ENCODE measurements at regions not wholly inside any gene's neighbourhood (a gene's known extent, or its start where the extent isn't known, plus 50 kb on each side); places are given as distances from the start of the nearest gene placed in this dataset.

DNA sequence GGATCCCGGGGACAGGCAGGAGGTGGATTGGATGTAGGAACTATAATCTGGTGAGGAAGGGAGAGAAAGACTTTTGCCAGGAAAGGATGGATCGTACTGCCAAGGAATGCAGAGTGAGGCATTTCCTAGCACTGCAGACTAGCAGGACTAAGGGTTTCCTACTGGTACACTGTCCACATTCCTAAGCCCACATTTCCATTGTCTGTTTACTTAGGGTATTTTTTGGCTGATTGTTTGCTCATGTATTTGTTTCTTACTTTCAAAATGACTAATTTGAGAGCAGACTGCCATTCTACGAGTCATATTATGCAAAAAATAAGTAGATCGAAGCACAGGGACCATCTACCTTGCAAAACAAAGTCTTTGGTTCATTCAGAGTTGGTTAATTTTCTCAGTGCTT, 1029.5 kb upstream of the NR2F2 start:
- no peak for DNase-seq

DNA sequence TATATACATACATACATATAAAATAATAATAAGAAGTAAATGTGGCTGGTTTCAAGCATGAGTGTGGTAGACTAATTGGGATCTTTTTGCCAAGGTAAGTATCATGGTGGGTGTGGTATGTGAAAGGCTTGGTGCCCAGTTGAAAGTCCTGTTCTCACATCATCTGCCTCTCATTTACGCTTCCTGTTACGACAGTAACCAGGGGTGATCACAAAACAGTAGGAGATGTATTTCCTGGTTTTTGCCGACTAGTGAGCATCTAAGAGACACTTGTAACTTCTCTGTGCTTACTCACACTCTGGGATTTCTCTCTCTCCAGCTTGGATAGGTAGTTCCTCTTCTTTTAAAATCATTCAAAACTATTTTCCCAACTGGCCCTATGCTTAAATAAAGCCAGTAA, 1028.3 kb upstream of the NR2F2 start:
- no peak for DNase-seq

DNA sequence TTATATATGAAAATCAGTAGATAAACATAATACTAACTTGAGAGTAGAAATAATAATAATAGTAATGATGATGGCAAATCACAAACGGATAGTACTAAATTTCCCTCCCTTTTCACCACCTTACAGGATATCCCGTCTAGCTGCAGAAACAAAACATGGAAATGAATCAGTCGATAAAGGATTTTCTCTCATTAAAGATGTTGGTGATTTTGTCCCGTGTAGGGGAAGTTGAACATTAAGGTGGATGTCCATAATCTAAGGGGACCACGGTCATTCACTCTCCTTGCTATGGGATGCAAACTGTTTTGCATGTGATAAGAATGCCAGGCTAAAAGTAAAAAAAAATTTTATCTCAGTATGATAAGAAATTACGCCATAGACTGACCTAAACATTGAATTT, 1027.7 kb upstream of the NR2F2 start:
- DNase-seq, result no peak

DNA sequence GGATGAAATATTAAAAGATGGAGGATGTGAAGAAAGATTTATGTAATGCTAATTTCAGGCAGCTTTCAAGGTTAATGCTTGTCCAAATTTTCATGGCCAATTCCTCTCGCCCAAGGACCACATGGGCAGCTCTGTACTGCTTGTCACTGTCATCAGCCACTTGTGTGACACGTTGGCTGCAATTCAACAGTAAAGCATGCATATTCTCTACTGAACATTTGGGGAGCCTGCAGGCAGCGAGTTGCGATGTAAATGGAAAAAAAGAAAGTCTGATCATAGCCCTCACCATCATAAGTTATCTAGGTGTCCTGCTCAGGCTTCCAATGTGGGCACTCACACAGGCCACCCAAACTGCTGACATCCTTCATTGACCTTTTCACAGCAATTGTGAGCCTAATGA, 1026.8 kb upstream of the NR2F2 start:
- no peak for DNase-seq

DNA sequence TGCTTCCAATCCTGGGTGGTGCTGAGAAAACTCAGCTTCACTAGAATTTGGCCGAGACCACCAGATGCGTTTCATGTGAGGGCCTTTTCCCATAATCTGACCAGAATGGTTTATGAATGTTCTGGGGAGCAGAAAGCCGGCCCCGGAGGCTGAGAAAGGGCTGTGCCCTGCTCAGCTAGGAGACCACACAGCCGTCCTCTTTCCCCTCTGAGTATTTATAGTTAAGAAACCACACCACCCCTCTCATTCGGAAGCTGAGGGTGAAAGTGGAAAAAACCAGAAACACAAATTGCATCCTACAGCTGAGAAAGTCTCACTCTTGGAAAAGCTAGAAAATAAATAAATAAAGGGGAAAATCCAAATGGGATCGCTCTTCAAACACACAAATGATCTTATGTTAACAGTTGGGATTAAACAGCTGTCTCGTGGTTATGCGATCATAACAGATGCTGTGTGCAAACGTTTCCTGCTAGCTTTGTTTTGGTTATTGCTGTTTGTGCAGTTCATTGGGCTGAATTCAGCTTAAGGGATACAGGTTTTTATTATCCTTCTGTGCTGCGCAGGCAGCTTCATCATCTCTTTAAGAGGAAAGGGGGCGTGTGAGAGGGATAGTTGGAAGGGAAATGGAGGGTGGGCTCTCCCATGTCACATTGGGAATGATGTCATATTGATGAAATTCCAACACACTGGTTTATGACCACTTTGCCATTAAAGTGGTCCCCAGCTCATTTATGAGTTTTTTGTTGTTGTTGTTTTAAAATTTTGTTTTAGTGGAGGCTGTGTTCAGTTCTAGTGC, 1026.2 kb upstream of the NR2F2 start:
- DNase-seq, result no peak

DNA sequence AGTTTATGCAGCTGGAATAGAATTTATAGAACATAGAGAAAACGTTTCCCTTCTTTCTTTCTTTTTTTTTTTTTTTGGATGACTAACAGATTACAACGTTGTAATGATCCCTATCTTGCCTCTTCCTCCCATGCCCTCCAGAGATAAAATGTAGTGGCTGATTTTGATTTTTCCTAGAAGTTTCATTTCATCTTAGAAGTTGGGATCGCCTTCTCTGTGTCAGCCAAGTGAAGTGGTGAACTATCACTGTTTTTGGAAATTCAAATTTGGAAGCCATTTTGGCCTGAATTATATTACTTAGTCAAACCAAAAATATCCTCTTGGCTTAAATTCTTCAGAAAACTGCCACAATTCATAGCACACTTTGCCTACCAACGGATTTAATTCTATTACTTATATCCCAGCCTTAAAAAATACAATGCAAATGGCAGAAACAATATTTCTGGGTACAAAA, 1025.5 kb upstream of the NR2F2 start:
- DNase-seq, result no peak

DNA sequence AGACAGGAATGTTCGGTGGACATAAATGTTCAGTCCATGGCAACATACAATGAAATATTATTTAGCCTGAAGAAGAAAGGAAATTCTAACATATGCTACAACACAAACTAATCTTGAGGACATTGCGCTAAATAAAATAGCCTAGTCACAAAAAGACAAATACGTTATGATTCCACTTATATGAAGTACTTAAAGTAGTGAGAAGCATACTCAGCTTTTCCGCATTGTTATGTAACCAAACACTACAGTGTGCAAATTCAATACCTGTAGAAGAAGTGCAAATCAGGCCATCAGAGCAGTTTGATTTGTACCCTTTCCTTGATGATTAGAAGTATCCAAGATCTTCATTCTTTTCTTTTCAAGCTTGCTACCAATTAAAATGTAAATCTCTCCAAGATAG, 1023.4 kb upstream of the NR2F2 start:
- DNase-seq, result no peak

DNA sequence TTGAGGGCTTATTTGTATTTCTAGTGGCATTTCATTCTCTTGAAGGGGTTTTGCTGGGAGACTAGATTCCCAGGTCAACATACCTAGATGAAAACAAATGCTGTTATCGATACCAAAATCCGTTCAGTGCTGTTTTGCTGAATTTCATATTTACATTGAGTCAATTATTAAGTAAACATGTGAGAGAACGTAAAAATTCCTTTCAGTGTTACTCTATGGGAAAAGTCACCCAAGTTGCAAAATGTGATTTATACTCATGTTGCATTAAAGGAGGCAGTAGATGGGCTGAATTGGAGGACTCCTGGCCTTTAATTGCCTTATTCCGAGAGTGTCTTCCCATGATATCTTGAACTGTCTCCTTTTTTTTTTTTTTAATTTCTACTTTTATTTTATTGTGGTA, 1011.3 kb upstream of the NR2F2 start:
- DNase-seq, result no peak

DNA sequence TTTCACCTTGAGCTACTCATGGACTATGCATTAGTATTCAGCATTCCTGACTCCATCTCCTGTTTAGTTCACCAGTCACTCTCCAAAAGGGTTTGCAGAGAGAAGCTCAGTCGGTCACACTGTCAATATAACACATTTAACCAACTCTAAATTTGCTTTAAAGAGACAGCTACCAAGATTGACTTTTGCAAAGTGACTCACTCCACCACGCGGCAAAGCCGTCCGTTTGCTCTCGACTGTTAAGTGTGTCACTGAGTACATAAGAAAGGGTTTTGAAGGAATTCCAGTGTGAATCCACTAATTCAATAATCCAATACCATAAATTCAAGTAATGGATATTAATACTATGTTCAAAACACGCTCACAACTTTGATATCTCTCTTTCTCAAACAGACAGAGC, 1006.7 kb upstream of the NR2F2 start:
- DNase-seq, result no peak

DNA sequence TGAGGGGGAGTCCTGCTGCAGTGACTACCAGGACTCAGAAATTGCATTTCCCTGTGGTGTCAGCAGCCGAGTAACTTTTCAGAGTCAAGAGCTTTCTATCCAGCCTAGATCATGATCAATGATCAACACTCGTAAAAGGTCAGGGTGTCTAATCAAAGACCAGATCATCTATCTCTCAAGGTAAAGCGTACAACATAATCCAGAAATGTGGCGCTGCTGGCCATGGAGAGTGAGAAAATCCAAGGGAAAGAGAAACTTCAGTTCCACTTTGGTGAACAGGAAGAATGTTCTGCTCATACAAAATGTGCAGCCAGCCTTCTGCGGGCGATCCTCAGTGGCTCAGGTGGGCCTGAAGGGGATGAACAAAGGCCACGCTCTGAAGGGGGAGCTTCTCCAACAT, 1005.8 kb upstream of the NR2F2 start:
- DNase-seq, result no peak

DNA sequence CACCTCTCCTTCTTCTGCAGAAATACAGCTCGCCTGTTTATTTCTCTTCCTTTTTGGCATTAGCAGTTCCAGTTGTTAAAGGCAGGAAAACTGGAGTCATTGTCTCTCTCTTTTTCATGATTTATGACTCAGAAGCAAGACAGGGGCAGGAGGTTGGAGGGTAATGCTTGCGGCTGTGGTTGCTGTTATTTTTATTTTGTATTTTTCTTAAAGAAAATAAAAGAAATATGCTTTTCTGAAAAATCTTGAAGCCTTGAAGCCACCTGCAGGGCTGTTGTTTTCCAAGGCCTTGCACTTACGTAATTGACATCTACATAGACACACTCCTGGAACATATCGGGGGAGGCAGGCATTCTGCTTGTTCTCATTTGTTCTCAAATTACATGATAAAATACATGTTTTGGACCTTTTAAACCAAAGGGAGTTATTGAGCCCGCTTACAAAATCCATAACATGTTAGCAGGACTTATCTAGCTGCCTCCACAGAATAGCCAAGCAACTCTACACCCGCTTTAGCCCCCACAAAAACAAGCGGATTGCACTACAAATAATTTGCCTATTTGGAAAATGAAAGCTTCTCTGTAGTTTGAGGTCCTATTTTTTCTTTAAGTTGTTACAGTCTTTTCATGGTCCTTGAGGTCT, 1004.6 kb upstream of the NR2F2 start:
- DNase-seq, result no peak

DNA sequence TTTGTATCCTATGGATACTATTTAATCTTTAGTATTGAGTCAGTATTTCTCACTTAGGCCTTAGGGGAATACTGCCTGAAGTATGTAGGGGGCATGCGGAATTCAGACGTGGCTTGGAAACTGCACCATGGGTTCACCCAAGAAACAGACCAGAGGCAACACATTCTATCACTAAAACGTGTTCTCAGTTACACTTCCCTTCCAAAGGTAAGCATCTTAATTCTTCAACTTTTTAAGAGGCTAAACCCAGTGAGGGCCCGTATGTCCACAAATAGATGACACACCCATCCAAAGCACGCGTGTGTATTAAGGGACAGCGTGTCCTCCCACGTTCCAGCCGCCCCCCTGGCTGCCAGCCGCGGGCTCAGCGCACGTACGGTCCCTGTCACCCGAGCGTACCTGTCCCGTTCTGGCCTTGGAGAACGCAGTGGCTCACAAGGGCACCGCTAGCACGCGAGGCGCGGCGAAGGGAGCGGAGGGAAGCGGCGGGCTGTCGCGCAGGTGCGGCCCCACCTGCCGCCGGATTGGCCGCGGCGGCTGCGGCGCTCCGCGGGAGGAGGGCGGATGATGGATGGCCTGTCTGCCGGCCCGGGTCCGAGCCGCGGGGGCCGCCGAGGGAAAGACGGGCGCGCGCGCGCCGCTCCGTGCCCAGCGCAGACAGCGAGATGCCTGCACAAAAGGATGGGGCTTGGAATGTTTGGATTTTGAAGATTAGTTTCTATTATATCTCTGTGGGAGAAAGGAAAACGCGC, 1003.9 kb upstream of the NR2F2 start:
- DNase-seq, result no peak

DNA sequence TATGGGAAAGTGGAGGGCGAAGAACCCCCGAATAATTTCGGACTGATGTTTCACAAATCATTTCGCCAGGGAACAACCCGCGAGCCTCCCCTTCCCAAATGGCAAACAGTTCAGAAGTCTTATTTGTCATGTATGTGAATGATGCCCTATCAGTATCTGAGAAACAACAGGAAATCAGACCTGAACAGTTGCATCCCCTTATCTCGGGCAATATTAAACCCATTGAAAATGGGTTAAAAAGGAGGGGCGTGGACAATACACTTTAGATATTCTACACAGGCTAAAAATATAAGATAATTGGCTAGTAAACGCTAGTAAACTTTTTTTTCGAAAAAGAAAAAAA, 1003.3 kb upstream of the NR2F2 start:
- no peak for DNase-seq

DNA sequence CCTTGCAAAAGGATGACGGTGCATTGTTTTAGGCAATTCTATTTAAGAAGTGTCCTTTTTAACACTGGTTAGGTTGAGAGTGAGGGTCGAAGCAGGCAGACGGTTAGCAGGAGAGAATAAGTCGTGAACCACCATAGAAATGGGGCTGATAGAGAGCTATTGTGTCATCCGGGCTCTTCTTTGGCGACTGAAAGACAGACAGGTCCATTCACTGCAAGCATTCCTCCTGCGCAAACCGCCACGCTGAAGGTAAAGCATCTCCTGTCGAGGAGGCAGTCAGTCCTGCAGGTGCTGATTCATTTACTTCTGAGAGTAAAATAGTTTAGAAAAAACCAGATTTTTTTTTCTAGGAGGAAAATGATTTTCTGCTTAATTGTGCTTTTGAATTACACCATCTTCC, 1002.8 kb upstream of the NR2F2 start:
- no peak for DNase-seq

DNA sequence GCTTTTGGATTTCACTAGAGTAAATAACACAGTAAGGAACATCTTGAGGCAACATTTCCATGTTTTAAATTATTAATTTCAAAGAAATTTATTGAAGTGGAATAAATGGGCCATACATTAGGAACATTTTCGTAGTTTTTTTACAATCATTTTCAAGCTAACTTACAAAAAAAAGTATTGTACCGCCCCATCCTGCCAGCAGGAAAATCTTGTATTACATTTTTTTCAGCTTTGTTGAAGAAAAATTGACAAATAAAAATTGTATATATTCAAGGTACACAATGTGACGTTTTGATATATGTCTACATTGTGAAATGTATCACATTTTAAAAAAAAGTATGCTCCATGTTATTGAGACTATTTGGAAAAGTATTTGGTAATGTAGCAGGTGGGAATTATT, 1001.9 kb upstream of the NR2F2 start:
- no peak for DNase-seq

DNA sequence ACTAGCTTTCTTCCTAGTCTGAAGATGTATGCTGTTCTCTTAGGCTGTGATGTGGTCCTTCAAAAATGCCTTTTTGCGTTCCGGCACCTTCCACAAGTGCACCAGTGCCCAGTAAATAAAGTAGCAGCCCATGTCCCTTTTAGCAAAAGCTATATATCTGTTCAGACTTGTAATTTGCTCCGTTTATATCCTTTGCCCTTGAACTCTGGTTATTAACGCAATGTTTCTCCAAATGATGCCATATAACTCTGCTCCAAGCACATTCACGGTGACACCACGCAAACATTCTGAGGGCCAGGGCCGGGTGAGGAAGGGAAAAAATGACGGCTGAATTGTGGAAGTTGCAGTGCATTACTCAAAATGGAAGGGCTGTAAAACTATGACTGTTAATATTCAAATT, 1001.1 kb upstream of the NR2F2 start:
- DNase-seq, result no peak

DNA sequence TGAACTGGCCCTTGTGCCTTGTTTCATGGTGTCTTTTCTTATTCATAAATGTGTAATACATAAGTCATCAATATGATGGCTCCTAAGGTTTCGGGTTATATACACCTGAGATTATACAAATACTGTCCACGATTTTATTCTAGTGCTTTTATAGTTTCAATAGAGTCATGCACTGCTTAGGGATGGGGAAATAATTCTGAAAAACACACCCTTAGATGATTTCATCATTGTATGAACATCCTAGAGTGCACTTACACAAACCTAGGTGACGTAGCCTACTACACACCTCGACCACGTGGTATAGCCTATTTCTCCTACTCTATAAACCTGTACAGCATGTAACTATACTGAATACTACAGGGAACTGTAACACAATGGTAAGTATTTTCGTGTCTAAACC, 988.8 kb upstream of the NR2F2 start:
- no peak for DNase-seq

DNA sequence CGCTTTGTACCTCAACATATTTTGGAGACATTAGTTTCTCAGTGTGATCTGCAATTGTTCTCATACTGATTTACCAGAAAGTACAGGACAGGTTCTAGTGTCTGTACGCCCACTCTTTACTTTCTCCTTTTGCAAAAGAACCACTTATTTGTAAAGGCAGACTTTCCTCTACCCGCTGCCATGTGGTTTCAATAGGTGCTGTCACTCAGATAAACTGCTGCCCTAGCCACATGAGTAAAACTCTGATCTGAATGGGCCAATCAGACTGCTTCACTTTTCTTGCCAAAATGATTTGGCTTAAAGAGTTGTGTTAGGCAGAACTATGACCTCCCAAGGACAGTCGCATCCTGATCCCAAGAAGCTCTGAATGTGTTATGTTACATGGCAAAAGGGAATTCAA, 984.6 kb upstream of the NR2F2 start:
- DNase-seq, result no peak

DNA sequence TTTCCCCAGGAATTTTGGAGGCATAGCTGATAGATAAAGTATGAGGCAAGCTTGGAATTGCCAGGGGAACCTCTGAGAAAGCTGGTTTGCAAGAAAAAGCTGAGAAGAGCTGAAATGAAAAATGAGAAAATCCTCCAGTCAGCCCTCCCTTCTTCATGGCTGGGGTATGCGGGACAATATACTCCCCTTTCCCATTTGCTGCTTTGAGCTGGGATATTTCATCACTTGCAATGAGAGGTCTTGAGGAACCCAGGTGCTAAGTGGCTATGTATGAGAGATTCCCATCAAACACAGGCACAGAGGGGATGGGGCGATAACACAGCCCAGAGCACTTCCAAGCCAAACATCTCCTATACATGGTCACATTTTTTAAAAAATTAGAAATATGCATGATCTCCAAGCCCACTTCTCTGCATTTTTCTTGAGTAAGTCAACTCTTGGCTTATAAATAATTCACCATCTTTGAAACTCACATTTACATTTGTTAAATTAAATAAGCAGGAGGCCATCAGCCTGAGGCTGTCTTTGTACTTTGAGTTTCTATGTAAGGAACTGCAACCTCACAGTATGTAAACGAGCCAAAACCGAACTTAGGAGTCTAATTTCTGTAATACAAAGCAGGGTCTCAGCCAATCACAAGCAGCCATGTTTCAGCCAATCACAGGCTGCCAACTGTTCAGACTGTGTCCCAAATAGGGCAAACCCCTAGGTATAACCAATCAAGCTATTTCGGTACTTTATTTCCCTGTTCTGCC, 983.6 kb upstream of the NR2F2 start:
- DNase-seq, result no peak

DNA sequence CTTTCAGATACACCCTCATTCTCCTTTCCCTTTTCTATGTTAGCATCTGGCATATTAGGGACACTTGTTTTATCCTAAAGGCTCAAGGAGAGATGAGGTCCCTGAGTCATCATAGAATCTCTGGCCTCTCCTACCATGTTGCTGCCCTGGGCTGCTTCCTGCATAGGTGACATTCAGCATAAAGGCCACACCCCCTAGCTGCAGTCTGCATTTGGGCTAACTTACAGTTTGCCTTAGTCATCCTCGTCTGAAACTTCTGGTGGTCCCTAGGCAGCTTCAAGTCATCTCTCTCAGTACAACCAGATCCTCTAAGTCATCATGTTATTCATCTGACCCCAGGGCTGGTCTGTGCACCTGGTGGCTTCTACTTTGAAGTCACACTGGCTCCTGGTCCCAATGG, 982.7 kb upstream of the NR2F2 start:
- no peak for DNase-seq

DNA sequence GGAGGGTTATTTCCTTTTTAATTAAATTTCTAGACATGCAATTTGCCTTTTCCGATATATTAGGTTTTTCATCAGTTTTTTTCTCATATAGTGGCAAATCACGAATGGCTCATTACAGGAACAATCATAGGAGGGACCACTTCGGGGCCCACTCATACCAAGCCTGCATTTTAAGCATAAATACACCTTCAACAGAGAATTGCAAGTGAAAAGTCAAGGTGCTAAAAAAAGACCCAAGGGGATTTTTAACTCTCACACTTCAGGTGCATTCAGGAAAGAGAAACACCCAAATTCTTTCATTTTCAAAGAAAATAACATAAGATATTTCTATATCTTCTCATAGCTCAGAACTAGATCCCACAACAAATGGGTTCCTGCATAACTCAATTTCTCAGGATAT, 979.6 kb upstream of the NR2F2 start:
- no peak for DNase-seq

DNA sequence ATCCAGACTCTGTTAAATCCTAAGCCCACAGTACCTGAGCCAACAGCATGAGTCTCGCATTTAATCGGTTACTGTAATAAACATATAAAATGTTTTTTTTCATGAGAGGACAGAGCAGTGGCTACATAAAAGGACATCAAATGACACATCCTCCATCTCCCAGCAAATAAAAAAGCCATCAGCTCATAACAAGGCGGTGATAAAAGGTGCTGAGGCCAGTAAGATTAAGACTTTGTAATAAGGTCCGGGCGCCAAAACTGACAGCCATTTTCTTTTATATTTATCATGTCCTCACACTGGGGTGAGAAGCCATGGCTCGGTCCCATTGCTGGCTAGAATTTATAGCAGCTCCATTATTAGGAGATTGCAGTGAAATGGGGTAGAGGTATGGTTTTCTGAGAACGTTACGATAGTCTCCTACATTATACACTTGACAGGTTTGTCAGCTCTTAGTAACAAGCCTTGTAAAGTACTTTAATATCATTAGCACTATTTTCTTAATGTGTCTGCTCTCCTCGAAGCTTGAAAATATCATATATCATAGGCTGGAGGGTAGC, 977.8 kb upstream of the NR2F2 start:
- no peak for DNase-seq

DNA sequence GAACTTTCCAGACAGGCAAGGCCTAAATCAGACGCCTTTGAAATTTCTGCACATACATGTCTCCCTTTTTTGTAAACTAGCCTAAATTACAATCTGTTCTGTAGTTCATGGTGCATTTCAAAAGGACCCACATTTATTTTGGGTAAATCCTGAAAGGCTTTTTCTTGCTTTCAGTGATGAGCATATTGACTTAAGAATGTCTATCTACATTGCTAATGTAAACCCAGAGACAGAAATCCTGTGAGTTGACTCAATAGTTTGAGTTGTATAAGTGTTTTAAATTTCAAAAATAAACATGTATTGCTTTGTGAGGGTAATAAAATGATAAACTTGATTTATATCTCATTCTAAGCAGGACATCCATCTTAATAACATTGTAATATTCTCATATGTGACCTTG, 977.0 kb upstream of the NR2F2 start:
- no peak for DNase-seq
